Stomach (tissue), 4 donors: ENCODE measurements at regions not wholly inside any gene's neighbourhood (a gene's known extent, or its start where the extent isn't known, plus 50 kb on each side); places are given as distances from the start of the nearest gene placed in this dataset.

Experiments used
- CTCF ChIP-seq, 7 experiments: fragments of 450-650 bp in 4 of 7; fragments of 200-600 bp in 3 of 7; sonication (generic) in 3 of 7; IDR thresholded peaks; one replicate each; pipeline ENCODE4 v1.5.1; 2016 to 2019; ENCODE audit warnings: antibody characterized with exemption in 7 of 7, control low read depth in 2 of 7, mild to moderate bottlenecking in 1 of 7
- POLR2A ChIP-seq, 4 donors: fragments of 450-650 bp; IDR thresholded peaks; one replicate each; pipeline ENCODE4 v1.6.1; 2016; ENCODE audit warnings: antibody characterized with exemption in 4 of 4, control low read depth in 2 of 4, mild to moderate bottlenecking in 1 of 4, moderate library complexity in 1 of 4

GRCh38 chr2:155379494-155379893 lies 681.0 kb downstream of the KCNJ3 start:
- TF ChIP-seq CTCF (IDR thresholded peaks at IDR 0.05) (no peak), POLR2A (IDR thresholded peaks at IDR 0.05) (no peak)
